ENCODE measurements at regions not wholly inside any gene's neighbourhood (a gene's known extent, or its start where the extent isn't known, plus 50 kb on each side); places are given as distances from the start of the nearest gene placed in this dataset.

DNA sequence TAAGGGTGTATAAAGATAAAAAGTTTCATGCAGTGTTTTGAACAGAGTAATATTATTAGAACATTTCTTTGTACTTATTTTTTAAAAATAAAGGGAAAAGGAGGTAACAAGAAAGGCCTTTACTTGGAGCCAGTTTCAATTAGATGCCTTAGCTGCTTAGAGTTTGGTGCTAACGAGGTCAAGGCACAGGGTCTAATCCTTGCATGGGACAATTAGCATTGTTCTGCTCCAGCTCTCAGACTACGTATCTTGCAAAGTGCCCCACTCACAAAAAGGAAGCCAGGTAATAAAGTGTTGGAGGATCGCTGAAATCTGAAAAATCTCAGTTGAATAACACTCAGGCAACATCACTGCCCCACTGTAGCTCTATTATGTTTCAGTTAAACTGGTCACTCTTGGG, 2011.3 kb downstream of the EFNA5 start:
- TF ChIP-seq FOS (IDR thresholded peaks at IDR 0.05; ENCODE audit: low read depth, low read length) (no peak), POLR2A (IDR thresholded peaks at IDR 0.05; ENCODE audit: low read depth, low read length) (no peak), CEBPB (IDR thresholded peaks at IDR 0.05; ENCODE audit: low read depth, low read length) (no peak), MXI1 (IDR thresholded peaks at IDR 0.05; ENCODE audit: borderline replicate concordance, low read depth, low read length) (no peak)
- TF ChIP-seq, protein P1, sequence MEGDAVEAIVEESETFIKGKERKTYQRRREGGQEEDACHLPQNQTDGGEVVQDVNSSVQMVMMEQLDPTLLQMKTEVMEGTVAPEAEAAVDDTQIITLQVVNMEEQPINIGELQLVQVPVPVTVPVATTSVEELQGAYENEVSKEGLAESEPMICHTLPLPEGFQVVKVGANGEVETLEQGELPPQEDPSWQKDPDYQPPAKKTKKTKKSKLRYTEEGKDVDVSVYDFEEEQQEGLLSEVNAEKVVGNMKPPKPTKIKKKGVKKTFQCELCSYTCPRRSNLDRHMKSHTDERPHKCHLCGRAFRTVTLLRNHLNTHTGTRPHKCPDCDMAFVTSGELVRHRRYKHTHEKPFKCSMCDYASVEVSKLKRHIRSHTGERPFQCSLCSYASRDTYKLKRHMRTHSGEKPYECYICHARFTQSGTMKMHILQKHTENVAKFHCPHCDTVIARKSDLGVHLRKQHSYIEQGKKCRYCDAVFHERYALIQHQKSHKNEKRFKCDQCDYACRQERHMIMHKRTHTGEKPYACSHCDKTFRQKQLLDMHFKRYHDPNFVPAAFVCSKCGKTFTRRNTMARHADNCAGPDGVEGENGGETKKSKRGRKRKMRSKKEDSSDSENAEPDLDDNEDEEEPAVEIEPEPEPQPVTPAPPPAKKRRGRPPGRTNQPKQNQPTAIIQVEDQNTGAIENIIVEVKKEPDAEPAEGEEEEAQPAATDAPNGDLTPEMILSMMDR (conservative IDR thresholded peaks at IDR 0.05; ENCODE audit: low read depth, low read length): no peak
- TF ChIP-seq, protein P2, sequence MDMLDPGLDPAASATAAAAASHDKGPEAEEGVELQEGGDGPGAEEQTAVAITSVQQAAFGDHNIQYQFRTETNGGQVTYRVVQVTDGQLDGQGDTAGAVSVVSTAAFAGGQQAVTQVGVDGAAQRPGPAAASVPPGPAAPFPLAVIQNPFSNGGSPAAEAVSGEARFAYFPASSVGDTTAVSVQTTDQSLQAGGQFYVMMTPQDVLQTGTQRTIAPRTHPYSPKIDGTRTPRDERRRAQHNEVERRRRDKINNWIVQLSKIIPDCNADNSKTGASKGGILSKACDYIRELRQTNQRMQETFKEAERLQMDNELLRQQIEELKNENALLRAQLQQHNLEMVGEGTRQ (IDR thresholded peaks at IDR 0.05; ENCODE audit: low read depth, low read length): no peak

Data from IMR-90 (cell line).